ENCODE measurements at regions not wholly inside any gene's neighbourhood (a gene's known extent, or its start where the extent isn't known, plus 50 kb on each side); places are given as distances from the start of the nearest gene placed in this dataset.

DNA sequence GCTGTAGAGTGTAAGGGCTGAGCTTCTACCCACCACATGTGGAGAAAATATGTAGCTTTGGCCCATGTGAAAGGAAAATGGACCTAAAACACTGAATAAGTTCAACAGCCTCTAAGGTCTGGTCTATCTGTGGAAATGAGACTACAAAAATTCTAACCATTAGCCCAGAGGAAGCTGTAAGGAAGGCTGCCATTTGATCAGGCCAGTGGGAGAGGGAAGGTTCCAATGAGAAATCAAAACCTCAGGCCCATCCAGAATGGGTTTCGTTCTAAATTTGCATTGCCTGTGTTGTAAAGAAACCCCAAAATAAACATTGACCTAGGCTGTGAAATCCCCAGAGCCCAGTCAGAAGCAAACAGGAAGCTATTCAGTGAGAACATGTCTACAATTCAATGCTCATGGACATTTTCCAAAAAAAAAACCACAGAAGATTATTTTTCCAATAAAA lies 320.4 kb upstream of the SLC7A11 start:
- H3K36me3 Mint-ChIP-seq (ENCODE audit: insufficient read depth, unreplicated experiment): no peaks in the 10 kb centered on the region
- no peak for TF ChIP-seq CTCF (IDR thresholded peaks at IDR 0.05; ENCODE audit: unreplicated experiment)

GRCh38 chr4:138561906-138562305 lies 319.8 kb upstream of the SLC7A11 start:
- Mint-ChIP-seq H3K27me3 (ENCODE audit: unreplicated experiment) (no peaks in the 10 kb centered on the region), H3K4me3 (ENCODE audit: low read depth, unreplicated experiment) (no peak overlapping the region), H3K27ac (ENCODE audit: unreplicated experiment) (no peak overlapping the region), H3K36me3 (ENCODE audit: insufficient read depth, unreplicated experiment) (no peaks in the 10 kb centered on the region), H3K9me3 (ENCODE audit: low read depth, unreplicated experiment) (no peaks in the 10 kb centered on the region), H3K4me1 (ENCODE audit: low read depth, unreplicated experiment) (no peaks in the 10 kb centered on the region)
- intact Hi-C loops (cut with micrococcal nuclease; ENCODE audit: unreplicated experiment): no loop called here
- CTCF ChIA-PET: no interaction called here
- no peak for TF ChIP-seq CTCF (IDR thresholded peaks at IDR 0.05; ENCODE audit: unreplicated experiment)
- DNase-seq: no peak
- no TSS peak for BruUV-seq (replicated peaks)

More for the DNA sequence above, 320.4 kb upstream of the SLC7A11 start:
- CTCF ChIA-PET: interaction anchor here (0.6 kb wide), 2 partner anchors 271 to 332 kb away, joined by 3 read pairs; no protein-coding TSS in a partner anchor
- intact Hi-C loops (cut with micrococcal nuclease; ENCODE audit: unreplicated experiment): no loop called here
- no peak overlapping the region for H3K27ac Mint-ChIP-seq (ENCODE audit: unreplicated experiment)
- no peaks in the 10 kb centered on the region for H3K4me1 Mint-ChIP-seq (ENCODE audit: low read depth, unreplicated experiment)
- no peaks in the 10 kb centered on the region for H3K27me3 Mint-ChIP-seq (ENCODE audit: unreplicated experiment)
- no TSS peak for BruUV-seq (replicated peaks)
- no peak overlapping the region for H3K4me3 Mint-ChIP-seq (ENCODE audit: low read depth, unreplicated experiment)
- H3K9me3 Mint-ChIP-seq (ENCODE audit: low read depth, unreplicated experiment): no peaks in the 10 kb centered on the region
- no peak for DNase-seq

DNA sequence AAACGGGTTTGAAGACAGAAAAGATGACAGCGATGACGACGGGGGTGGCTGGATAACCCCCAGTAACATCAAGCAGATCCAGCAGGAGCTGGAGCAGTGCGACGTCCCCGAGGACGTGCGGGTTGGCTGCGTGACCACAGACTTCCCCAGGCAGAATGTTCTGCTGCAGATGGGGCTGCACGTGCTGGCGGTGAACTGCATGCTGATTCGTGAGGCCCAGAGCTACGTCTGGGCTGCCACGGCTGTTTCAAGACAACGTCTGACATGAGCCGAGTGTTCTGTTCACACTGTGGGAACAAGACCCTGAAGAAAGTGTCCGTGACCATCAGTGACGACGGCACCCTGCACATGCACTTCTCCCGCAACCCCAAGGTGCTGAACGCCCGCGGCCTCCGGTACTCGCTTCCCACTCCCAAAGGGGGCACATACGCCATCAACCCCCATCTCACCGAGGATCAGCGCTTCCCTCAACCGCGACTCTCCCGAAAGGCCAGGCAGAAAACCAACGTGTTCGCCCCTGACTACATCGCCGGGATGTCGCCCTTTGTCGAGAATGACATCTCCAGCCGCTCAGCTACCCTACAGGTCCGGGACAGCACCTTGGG lies 319.2 kb upstream of the SLC7A11 start:
- no TSS peak for BruUV-seq (replicated peaks)

GRCh38 chr4:138560448-138560847 lies 318.3 kb upstream of the SLC7A11 start:
- no TSS peak for BruUV-seq (replicated peaks)
- no peak overlapping the region for H3K27ac Mint-ChIP-seq (ENCODE audit: unreplicated experiment)
- no peak for DNase-seq
- intact Hi-C loops (cut with micrococcal nuclease; ENCODE audit: unreplicated experiment): no loop called here
- no peaks in the 10 kb centered on the region for H3K27me3 Mint-ChIP-seq (ENCODE audit: unreplicated experiment)
- no peak for TF ChIP-seq CTCF (IDR thresholded peaks at IDR 0.05; ENCODE audit: unreplicated experiment)
- no peak overlapping the region for H3K4me3 Mint-ChIP-seq (ENCODE audit: low read depth, unreplicated experiment)
- H3K9me3 Mint-ChIP-seq (ENCODE audit: low read depth, unreplicated experiment): no peaks in the 10 kb centered on the region
- H3K4me1 Mint-ChIP-seq (ENCODE audit: low read depth, unreplicated experiment): no peaks in the 10 kb centered on the region
- H3K36me3 Mint-ChIP-seq (ENCODE audit: insufficient read depth, unreplicated experiment): no peaks in the 10 kb centered on the region
- CTCF ChIA-PET: no interaction called here

More for the DNA sequence above, 319.2 kb upstream of the SLC7A11 start:
- no peak overlapping the region for H3K4me3 Mint-ChIP-seq (ENCODE audit: low read depth, unreplicated experiment)
- no peaks in the 10 kb centered on the region for H3K36me3 Mint-ChIP-seq (ENCODE audit: insufficient read depth, unreplicated experiment)
- no peaks in the 10 kb centered on the region for H3K27me3 Mint-ChIP-seq (ENCODE audit: unreplicated experiment)
- TF ChIP-seq CTCF (IDR thresholded peaks at IDR 0.05; ENCODE audit: unreplicated experiment): no peak
- H3K27ac Mint-ChIP-seq (ENCODE audit: unreplicated experiment): no peak overlapping the region
- CTCF ChIA-PET: no interaction called here
- no peaks in the 10 kb centered on the region for H3K9me3 Mint-ChIP-seq (ENCODE audit: low read depth, unreplicated experiment)
- no peak for DNase-seq
- H3K4me1 Mint-ChIP-seq (ENCODE audit: low read depth, unreplicated experiment): no peaks in the 10 kb centered on the region
- intact Hi-C loops (cut with micrococcal nuclease; ENCODE audit: unreplicated experiment): no loop called here

Measured in Calu3 (cell line).